Panc1 (cell line): ENCODE measurements at regions not wholly inside any gene's neighbourhood (a gene's known extent, or its start where the extent isn't known, plus 50 kb on each side); places are given as distances from the start of the nearest gene placed in this dataset.

Experiments
- ATAC-seq: fragments of 200-7000 bp; cut with Tn5 transposase; 2 replicates; pipeline ENCODE4 v1.9.1; 2020; ENCODE audit warnings: mild to moderate bottlenecking, moderate library complexity
- BruUV-seq: library from RNA; stranded (reverse); fragments of 400-500 nt; replicated peaks from 2 replicates; lab custom pipeline; 2021; lab: Mats Ljungman, UMichigan
- CTCF ChIA-PET: fragments of 300-600 bp; sonication (Branson Sonifier 250); formaldehyde crosslinking; loops from one replicate; lab custom pipeline; 2022; ENCODE audit warnings: antibody characterized with exemption; lab: Charles Lee
- POLR2A ChIA-PET: fragments of 300-600 bp; sonication (Branson Sonifier 250); formaldehyde crosslinking; loops from one replicate; lab custom pipeline; 2022; ENCODE audit warnings: antibody characterized with exemption; lab: Charles Lee
- DNase-seq: peaks from one replicate; pipeline ENCODE4 v3.0.0-alpha.2; 2010; ENCODE audit warnings: low read depth, low spot score
- H3K27ac ChIP-seq: 2 replicates; pipeline ENCODE4 v1.5.1; 2011; ENCODE audit warnings: mild to moderate bottlenecking, low read length, inconsistent platforms
- H3K27me3 ChIP-seq: fragments of 200-500 bp; sonication (Bioruptor generic); 2 replicates; pipeline ENCODE4 v1.6.0; 2014; ENCODE audit warnings: low read length, inconsistent platforms; ENCODE audit not compliant: control insufficient read depth, insufficient read depth
- H3K36me3 ChIP-seq: fragments of 200-500 bp; sonication (Bioruptor generic); 2 replicates; pipeline ENCODE4 v1.5.1; 2014; ENCODE audit warnings: inconsistent platforms, mild to moderate bottlenecking, low read length, moderate library complexity; ENCODE audit not compliant: control insufficient read depth, insufficient read depth
- H3K4me1 ChIP-seq: 2 replicates; pipeline ENCODE4 v1.5.1; 2011; ENCODE audit warnings: inconsistent platforms, mild to moderate bottlenecking, low read length, moderate library complexity; ENCODE audit not compliant: control insufficient read depth, insufficient read depth
- H3K4me3 ChIP-seq, 2 experiments: 2 replicates each; pipeline ENCODE4 v1.5.1; 2011 to 2012; ENCODE audit warnings: low read depth in 2 of 2, low read length in 2 of 2, mild to moderate bottlenecking in 2 of 2, inconsistent platforms in 1 of 2, moderate library complexity in 1 of 2
- H3K9me3 ChIP-seq: fragments of 200-500 bp; sonication (Bioruptor generic); 2 replicates; pipeline ENCODE4 v1.5.1; 2014; ENCODE audit warnings: low read depth, mild to moderate bottlenecking, inconsistent platforms, low read length, moderate library complexity; ENCODE audit not compliant: control insufficient read depth, insufficient read depth
- POLR2AphosphoS5 ChIP-seq: IDR thresholded peaks from 2 replicates; pipeline ENCODE4 v1.6.1; 2012; ENCODE audit warnings: mild to moderate bottlenecking, low read depth, low read length, moderate library complexity
- SIN3A ChIP-seq: IDR thresholded peaks from 2 replicates; pipeline ENCODE4 v1.6.1; 2012; ENCODE audit warnings: low read depth, mild to moderate bottlenecking, low read length, moderate library complexity, borderline replicate concordance; ENCODE audit not compliant: insufficient read depth
- TCF7L2 ChIP-seq: IDR thresholded peaks from 2 replicates; pipeline ENCODE4 v1.6.1; 2011; ENCODE audit warnings: mild to moderate bottlenecking, low read depth, low read length, inconsistent platforms
- in situ Hi-C: cut with HindIII; loops from 2 replicates; pipeline ENCODE4 v1.10.0; 2016; ENCODE audit warnings: low sequenced_read_pairs, low pct_unique_long_range_greater_than_20kb
- intact Hi-C: fragments of 100-400 bp; cut with micrococcal nuclease; formaldehyde crosslinking; loops from one replicate; pipeline ENCODE4 v1.10.0; 2022; ENCODE audit not compliant: unreplicated experiment
- TF ChIP-seq, protein P1 (sequence below), 2 experiments: IDR thresholded peaks; 2 replicates each; pipeline ENCODE4 v1.6.1; 2011 to 2012; ENCODE audit warnings: low read depth in 2 of 2, control low read depth in 1 of 2, low read length in 1 of 2, mild to moderate bottlenecking in 1 of 2, moderate library complexity in 1 of 2; ENCODE audit not compliant: insufficient read depth in 1 of 2
- TF ChIP-seq, protein P2 (sequence below): fragments of 450-650 bp; IDR thresholded peaks from 2 replicates; pipeline ENCODE4 v1.5.1; 2017; ENCODE audit warnings: mild to moderate bottlenecking

DNA sequence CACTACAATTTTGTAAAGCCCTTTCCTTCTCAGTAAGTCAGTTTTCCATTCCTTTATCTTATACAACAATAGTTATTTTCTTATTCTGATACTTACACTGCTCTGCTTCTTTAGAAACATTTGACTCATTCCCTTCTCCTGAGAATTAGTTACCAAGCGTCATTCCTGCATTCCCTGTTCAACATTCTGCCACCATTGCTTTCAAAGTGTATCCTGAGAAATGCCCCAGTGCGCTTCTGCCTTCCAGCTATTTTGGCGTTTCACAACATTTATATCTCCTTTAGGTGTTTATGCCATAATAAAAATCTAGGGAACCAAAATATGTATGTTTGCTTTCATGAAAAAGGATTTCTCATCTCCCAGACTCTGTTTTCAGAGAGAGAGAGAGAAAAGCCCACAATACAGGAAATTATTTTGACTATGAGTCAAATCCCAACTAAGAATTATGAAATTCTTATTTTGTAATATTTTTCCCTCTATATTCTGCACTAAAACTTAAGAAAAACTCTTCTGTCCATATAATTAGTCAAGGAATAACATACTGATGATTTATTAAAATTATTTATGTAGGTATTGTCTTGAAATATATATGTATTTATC, 118.2 kb upstream of the RAP2B start:
- Histone ChIP-seq H3K27ac (no peak overlapping the region), H3K4me3 (peak overlapping the region in 1 of 2 experiments; percentile 48; a peak in 1 of 4 replicates), H3K9me3 (no peaks in the 10 kb centered on the region), H3K4me1 (0 out of 2 replicates have a peak, but pooled peaks cover 4% of the 10 kb centered on the region), H3K36me3 (no peaks in the 10 kb centered on the region), H3K27me3 (no peaks in the 10 kb centered on the region)
- CTCF ChIA-PET = interaction anchor here (0.5 to 1.4 kb wide), 4 partner anchors 118 to 246 kb away, joined by 4 to 10 read pairs (median 6); partner anchors contain the start of gene RAP2B
- BruUV-seq = no TSS peak
- no peak for DNase-seq
- TF ChIP-seq, protein P1, sequence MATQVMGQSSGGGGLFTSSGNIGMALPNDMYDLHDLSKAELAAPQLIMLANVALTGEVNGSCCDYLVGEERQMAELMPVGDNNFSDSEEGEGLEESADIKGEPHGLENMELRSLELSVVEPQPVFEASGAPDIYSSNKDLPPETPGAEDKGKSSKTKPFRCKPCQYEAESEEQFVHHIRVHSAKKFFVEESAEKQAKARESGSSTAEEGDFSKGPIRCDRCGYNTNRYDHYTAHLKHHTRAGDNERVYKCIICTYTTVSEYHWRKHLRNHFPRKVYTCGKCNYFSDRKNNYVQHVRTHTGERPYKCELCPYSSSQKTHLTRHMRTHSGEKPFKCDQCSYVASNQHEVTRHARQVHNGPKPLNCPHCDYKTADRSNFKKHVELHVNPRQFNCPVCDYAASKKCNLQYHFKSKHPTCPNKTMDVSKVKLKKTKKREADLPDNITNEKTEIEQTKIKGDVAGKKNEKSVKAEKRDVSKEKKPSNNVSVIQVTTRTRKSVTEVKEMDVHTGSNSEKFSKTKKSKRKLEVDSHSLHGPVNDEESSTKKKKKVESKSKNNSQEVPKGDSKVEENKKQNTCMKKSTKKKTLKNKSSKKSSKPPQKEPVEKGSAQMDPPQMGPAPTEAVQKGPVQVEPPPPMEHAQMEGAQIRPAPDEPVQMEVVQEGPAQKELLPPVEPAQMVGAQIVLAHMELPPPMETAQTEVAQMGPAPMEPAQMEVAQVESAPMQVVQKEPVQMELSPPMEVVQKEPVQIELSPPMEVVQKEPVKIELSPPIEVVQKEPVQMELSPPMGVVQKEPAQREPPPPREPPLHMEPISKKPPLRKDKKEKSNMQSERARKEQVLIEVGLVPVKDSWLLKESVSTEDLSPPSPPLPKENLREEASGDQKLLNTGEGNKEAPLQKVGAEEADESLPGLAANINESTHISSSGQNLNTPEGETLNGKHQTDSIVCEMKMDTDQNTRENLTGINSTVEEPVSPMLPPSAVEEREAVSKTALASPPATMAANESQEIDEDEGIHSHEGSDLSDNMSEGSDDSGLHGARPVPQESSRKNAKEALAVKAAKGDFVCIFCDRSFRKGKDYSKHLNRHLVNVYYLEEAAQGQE (IDR thresholded peaks at IDR 0.05; ENCODE audit: insufficient read depth in 1 of 2, low read depth in 2 of 2, low read length in 1 of 2) = no peak
- TF ChIP-seq SIN3A = no peak
- TF ChIP-seq POLR2AphosphoS5 = no peak
- TF ChIP-seq TCF7L2 = no peak
- TF ChIP-seq, protein P2, sequence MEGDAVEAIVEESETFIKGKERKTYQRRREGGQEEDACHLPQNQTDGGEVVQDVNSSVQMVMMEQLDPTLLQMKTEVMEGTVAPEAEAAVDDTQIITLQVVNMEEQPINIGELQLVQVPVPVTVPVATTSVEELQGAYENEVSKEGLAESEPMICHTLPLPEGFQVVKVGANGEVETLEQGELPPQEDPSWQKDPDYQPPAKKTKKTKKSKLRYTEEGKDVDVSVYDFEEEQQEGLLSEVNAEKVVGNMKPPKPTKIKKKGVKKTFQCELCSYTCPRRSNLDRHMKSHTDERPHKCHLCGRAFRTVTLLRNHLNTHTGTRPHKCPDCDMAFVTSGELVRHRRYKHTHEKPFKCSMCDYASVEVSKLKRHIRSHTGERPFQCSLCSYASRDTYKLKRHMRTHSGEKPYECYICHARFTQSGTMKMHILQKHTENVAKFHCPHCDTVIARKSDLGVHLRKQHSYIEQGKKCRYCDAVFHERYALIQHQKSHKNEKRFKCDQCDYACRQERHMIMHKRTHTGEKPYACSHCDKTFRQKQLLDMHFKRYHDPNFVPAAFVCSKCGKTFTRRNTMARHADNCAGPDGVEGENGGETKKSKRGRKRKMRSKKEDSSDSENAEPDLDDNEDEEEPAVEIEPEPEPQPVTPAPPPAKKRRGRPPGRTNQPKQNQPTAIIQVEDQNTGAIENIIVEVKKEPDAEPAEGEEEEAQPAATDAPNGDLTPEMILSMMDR = no peak
- no peak for ATAC-seq
- in situ Hi-C loops (no loop called here), intact Hi-C loops (loop anchor here (2.0 to 5.0 kb wide), 3 partner anchors 117 to 553 kb away; no protein-coding TSS in a partner anchor)
- POLR2A ChIA-PET = interaction anchor here (0.6 kb wide), 1 partner anchor 125 kb away, joined by 3 read pairs; no protein-coding TSS in a partner anchor

DNA sequence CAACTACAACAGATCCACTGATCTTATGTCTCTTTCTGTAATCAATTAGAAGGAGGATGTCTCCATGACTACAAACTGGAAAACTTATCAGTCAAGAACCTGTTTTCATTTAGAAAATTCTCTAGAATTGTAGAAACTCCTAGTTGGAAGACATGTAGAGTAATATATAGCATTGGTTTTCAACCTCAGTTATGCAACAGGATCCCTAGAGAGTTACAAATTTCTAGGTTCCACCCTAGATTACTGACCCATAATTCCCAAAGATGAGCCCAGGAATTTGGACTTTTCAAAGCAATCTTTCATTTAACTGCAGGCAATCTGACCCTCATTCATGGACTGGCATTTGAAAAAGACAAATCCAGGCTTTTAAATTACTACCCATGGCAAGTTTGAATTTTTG, 116.9 kb upstream of the RAP2B start:
- CTCF ChIA-PET = no interaction called here

More for the DNA sequence above, 116.9 kb upstream of the RAP2B start:
- no TSS peak for BruUV-seq
- H3K4me3 ChIP-seq = no peak overlapping the region
- intact Hi-C loops = no loop called here
- H3K4me1 ChIP-seq = 0 out of 2 replicates have a peak, but pooled peaks cover 4% of the 10 kb centered on the region
- H3K9me3 ChIP-seq = no peaks in the 10 kb centered on the region
- TF ChIP-seq SIN3A (no peak), TCF7L2 (no peak)
- TF ChIP-seq, protein P1 (IDR thresholded peaks at IDR 0.05; ENCODE audit: insufficient read depth in 1 of 2, low read depth in 2 of 2, low read length in 1 of 2) = no peak
- POLR2A ChIA-PET = no interaction called here
- no peak overlapping the region for H3K27ac ChIP-seq
- in situ Hi-C loops = no loop called here
- no peaks in the 10 kb centered on the region for H3K36me3 ChIP-seq
- DNase-seq (no peak), ATAC-seq (no peak)
- no peaks in the 10 kb centered on the region for H3K27me3 ChIP-seq
